ENCODE measurements at regions not wholly inside any gene's neighbourhood (a gene's known extent, or its start where the extent isn't known, plus 50 kb on each side); places are given as distances from the start of the nearest gene placed in this dataset.

DNA sequence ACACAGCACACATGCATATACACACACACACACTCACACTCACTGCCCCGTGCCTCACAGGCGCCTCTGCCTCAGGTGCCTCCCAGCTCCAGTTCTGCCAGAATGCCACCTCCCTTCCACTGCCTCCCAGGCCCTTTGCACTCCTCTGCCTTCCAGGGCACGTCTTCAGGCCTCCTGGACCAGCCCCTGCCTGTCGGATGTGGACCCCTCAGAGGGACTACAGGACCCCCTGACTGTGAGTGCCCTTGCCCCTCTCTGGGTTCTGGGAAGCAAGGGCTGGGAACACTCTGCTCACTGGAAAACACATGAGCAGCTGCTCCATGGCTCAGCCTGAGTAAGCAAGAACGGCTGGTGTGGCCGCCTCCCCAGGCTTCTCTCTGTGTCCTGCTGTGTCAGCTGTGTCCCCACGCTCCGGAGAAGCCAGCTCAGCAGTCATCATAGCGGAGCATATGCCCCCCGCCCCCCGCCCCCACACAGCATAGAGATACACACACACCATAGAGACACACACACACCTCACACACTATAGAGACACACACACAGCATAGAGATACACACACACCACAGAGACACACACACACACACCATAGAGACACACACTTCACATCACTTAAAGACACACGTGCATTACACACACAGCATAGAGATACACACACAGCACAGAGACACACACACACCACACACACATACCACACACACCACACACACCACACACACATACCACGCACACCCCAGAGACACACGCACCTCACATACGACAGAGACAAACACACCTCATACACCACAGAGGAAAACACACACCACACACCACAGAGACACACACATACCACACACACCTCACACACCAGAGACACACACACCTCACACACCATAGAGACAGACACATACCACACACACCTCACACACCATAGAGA lies 271.3 kb downstream of the CYRIA start:
- Histone ChIP-seq H3K27me3 (ENCODE audit: control insufficient read depth in 2 of 2, insufficient read depth in 2 of 2, low read length in 2 of 2) (no peaks in the 10 kb centered on the region), H3K36me3 (ENCODE audit: control insufficient read depth in 2 of 3, insufficient read depth in 3 of 3, low read length in 3 of 3) (no peaks in the 10 kb centered on the region), H3K27ac (ENCODE audit: low read depth, low read length) (no peak overlapping the region), H3K9me3 (ENCODE audit: control insufficient read depth in 2 of 3, low read length in 3 of 3) (no peaks in the 10 kb centered on the region), H3K4me1 (ENCODE audit: control insufficient read depth in 2 of 2, insufficient read depth in 2 of 2, low read length in 2 of 2) (no peaks in the 10 kb centered on the region), H3K4me3 (ENCODE audit: low read length) (no peak overlapping the region)
- no peak for ATAC-seq
- POLR2A ChIA-PET = no interaction called here
- H3K9me3 Mint-ChIP-seq = peaks cover 0 to 8% (median 0%) of the 10 kb centered on the region in 11 donors
- peaks cover 0 to 5% (median 0%) of the 10 kb centered on the region in 5 donors for H3K27me3 Mint-ChIP-seq
- H3K27ac Mint-ChIP-seq = no peak overlapping the region
- H3K4me3 Mint-ChIP-seq = no peak overlapping the region
- H3K36me3 Mint-ChIP-seq = no peaks in the 10 kb centered on the region
- CTCF ChIA-PET = no interaction called here
- H3K4me1 Mint-ChIP-seq = no peaks in the 10 kb centered on the region
- no peak for DNase-seq
- intact Hi-C loops (cut with micrococcal nuclease) = no loop called here

DNA sequence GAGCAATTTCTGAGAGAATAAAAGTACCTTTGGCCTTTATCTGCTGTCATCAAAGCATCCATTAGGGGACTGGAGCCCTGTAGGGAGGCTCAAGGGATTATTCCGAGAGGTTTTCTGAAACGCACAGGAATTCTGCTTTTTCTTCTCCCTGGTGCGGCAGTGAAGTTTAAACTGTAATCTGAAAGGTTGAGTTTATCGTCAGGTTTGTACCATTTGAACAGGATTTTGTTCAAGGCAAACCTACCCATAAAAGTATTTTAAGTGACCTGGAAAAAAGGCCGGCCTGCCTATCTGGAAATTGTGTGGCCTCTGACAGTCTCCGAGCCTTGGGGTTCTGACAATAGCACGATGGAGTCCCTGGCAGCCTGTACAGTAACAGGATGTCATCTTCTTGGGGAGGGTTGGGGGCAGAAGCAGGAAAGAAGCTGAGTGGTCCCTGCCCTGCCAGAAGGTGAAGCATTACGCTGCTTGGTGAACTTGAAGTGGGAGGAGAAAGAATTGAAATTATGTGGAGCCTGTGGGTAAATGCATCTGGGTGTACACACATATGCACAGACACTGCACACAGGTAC lies 272.0 kb downstream of the CYRIA start:
- intact Hi-C loops (cut with micrococcal nuclease) = no loop called here
- no peaks in the 10 kb centered on the region for H3K4me1 Mint-ChIP-seq
- ATAC-seq (no peak), DNase-seq (no peak)
- H3K27me3 Mint-ChIP-seq = peaks cover 0 to 5% (median 0%) of the 10 kb centered on the region in 5 donors
- Histone ChIP-seq H3K4me3 (ENCODE audit: low read length) (no peak overlapping the region), H3K9me3 (ENCODE audit: control insufficient read depth in 2 of 3, low read length in 3 of 3) (no peaks in the 10 kb centered on the region), H3K36me3 (ENCODE audit: control insufficient read depth in 2 of 3, insufficient read depth in 3 of 3, low read length in 3 of 3) (no peaks in the 10 kb centered on the region), H3K4me1 (ENCODE audit: control insufficient read depth in 2 of 2, insufficient read depth in 2 of 2, low read length in 2 of 2) (no peaks in the 10 kb centered on the region), H3K27ac (ENCODE audit: low read depth, low read length) (no peak overlapping the region), H3K27me3 (ENCODE audit: control insufficient read depth in 2 of 2, insufficient read depth in 2 of 2, low read length in 2 of 2) (no peaks in the 10 kb centered on the region)
- H3K9me3 Mint-ChIP-seq = peaks cover 0 to 8% (median 0%) of the 10 kb centered on the region in 11 donors
- no peak overlapping the region for H3K27ac Mint-ChIP-seq
- no peak overlapping the region for H3K4me3 Mint-ChIP-seq
- ChIA-PET CTCF (interaction anchor here (0.6 kb wide), 1 partner anchor 258 kb away, joined by 4 read pairs; no protein-coding TSS in a partner anchor), POLR2A (no interaction called here)
- H3K36me3 Mint-ChIP-seq = no peaks in the 10 kb centered on the region

DNA sequence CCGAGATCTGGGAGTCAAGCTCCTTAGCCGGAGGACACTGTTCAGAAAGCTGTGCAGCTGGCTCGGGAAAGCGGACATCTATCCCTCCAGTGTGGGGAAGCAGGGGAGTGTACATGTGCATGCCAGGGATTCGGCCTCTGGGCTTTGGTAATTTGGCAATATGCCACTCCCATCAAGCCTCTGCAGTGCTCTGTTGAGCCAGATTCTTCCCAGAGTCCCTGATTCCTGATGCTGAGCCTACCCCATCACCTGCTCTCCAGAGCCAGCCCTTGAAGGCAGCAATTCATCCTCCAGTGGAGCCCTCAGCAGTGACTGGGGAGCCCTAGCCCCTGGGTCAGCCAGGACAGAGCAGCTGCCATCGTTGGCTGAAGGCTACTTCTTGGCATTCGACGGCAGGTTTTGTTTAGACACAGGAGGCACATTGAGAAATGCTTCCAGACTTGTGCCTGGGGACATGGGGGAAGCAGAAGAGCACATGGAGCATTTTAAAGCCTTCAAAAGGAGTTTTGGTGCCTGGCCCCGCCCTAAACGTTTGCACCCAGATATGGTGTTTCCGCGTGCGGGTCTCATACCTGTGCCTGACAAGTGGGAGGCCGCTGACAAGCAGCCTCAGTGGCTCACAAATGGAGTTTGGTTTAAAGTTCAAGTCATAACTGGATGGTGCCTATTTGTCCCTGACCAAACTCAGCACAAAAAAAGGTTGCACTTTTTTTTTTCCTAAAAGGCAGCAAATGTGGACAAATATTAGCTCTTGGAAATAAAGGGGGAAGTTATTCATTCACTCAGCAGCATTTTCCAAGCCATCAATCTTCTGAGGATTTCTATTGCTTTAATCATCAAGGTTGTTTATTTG lies 272.8 kb downstream of the CYRIA start:
- Mint-ChIP-seq H3K27me3 (peaks cover 0 to 5% (median 3%) of the 10 kb centered on the region in 5 donors), H3K4me3 (no peak overlapping the region), H3K27ac (no peak overlapping the region), H3K4me1 (no peaks in the 10 kb centered on the region), H3K9me3 (peaks cover 0 to 8% (median 0%) of the 10 kb centered on the region in 11 donors), H3K36me3 (no peaks in the 10 kb centered on the region)
- ChIA-PET CTCF (interaction anchor here (0.6 kb wide), 1 partner anchor 258 kb away, joined by 4 read pairs; no protein-coding TSS in a partner anchor), POLR2A (no interaction called here)
- DNase-seq = no peak
- Histone ChIP-seq H3K9me3 (ENCODE audit: control insufficient read depth in 2 of 3, low read length in 3 of 3) (no peaks in the 10 kb centered on the region), H3K4me1 (ENCODE audit: control insufficient read depth in 2 of 2, insufficient read depth in 2 of 2, low read length in 2 of 2) (no peaks in the 10 kb centered on the region), H3K27me3 (ENCODE audit: control insufficient read depth in 2 of 2, insufficient read depth in 2 of 2, low read length in 2 of 2) (no peaks in the 10 kb centered on the region), H3K4me3 (ENCODE audit: low read length) (no peak overlapping the region), H3K27ac (ENCODE audit: low read depth, low read length) (no peak overlapping the region), H3K36me3 (ENCODE audit: control insufficient read depth in 2 of 3, insufficient read depth in 3 of 3, low read length in 3 of 3) (no peaks in the 10 kb centered on the region)
- intact Hi-C loops (cut with micrococcal nuclease) = no loop called here
- ATAC-seq = no peak

DNA sequence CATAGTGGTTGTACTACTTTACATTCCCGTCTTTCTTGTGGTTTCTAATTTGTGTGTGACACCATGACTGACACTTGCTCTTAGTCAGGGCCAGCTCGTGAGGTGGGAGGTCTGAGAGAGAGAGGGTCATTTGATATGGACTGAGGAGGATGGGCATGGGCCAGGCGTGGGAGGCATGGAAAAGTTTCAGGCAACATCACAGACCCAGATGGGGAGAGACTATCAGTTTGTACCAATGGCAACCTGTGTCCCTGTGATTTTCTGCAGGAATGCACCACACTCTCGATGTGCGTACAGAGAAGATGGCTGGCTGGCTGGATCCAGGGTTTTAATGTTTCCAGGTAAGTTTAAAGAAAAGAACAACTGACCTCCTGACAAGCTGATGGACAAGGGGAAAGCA lies 273.6 kb downstream of the CYRIA start:
- POLR2A ChIA-PET = no interaction called here
- H3K9me3 Mint-ChIP-seq = peaks cover 0 to 8% (median 0%) of the 10 kb centered on the region in 11 donors

DNA sequence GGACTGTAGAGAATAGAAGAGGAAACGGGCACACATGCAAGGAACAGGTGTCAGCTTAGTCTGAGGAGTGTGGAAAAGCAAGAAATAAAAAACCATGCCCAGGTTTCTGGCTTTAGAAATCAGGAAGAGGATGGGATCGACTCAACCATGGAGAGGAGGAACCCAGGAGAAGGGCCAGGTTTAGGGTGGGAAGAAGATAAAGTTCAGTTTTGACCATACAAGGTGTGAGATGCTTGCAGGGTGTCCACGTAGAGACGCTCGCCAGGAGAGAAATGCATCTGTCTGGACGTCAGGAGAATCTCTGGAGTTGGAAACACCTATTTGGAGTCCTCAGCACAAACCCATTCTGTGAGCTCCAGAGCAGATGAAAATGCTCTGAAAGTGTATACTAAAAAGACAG lies 275.1 kb downstream of the CYRIA start:
- POLR2A ChIA-PET = interaction anchor here (0.6 kb wide), 1 partner anchor 521 kb away, joined by 3 read pairs; no protein-coding TSS in a partner anchor
- Histone ChIP-seq H3K4me1 (ENCODE audit: control insufficient read depth in 2 of 2, insufficient read depth in 2 of 2, low read length in 2 of 2) (no peaks in the 10 kb centered on the region), H3K36me3 (ENCODE audit: control insufficient read depth in 2 of 3, insufficient read depth in 3 of 3, low read length in 3 of 3) (no peaks in the 10 kb centered on the region), H3K27me3 (ENCODE audit: control insufficient read depth in 2 of 2, insufficient read depth in 2 of 2, low read length in 2 of 2) (no peaks in the 10 kb centered on the region), H3K9me3 (ENCODE audit: control insufficient read depth in 2 of 3, low read length in 3 of 3) (no peaks in the 10 kb centered on the region), H3K27ac (ENCODE audit: low read depth, low read length) (no peak overlapping the region), H3K4me3 (ENCODE audit: low read length) (no peak overlapping the region)
- no peak for DNase-seq
- Mint-ChIP-seq H3K36me3 (no peaks in the 10 kb centered on the region), H3K4me1 (no peaks in the 10 kb centered on the region), H3K27ac (no peak overlapping the region), H3K4me3 (no peak overlapping the region), H3K9me3 (peaks cover 0 to 8% (median 0%) of the 10 kb centered on the region in 11 donors), H3K27me3 (peaks cover 0 to 5% (median 3%) of the 10 kb centered on the region in 5 donors)
- CTCF ChIA-PET = no interaction called here
- intact Hi-C loops (cut with micrococcal nuclease) = no loop called here
- no peak for ATAC-seq

More for the DNA sequence above, 273.6 kb downstream of the CYRIA start:
- Histone ChIP-seq H3K27ac (ENCODE audit: low read depth, low read length) (no peak overlapping the region), H3K36me3 (ENCODE audit: control insufficient read depth in 2 of 3, insufficient read depth in 3 of 3, low read length in 3 of 3) (no peaks in the 10 kb centered on the region), H3K9me3 (ENCODE audit: control insufficient read depth in 2 of 3, low read length in 3 of 3) (no peaks in the 10 kb centered on the region), H3K27me3 (ENCODE audit: control insufficient read depth in 2 of 2, insufficient read depth in 2 of 2, low read length in 2 of 2) (no peaks in the 10 kb centered on the region), H3K4me3 (ENCODE audit: low read length) (no peak overlapping the region), H3K4me1 (ENCODE audit: control insufficient read depth in 2 of 2, insufficient read depth in 2 of 2, low read length in 2 of 2) (no peaks in the 10 kb centered on the region)
- CTCF ChIA-PET = no interaction called here
- DNase-seq (no peak), ATAC-seq (no peak)
- Mint-ChIP-seq H3K36me3 (no peaks in the 10 kb centered on the region), H3K27ac (no peak overlapping the region), H3K4me1 (no peaks in the 10 kb centered on the region), H3K27me3 (peaks cover 0 to 5% (median 3%) of the 10 kb centered on the region in 5 donors), H3K4me3 (no peak overlapping the region)
- intact Hi-C loops (cut with micrococcal nuclease) = no loop called here

DNA sequence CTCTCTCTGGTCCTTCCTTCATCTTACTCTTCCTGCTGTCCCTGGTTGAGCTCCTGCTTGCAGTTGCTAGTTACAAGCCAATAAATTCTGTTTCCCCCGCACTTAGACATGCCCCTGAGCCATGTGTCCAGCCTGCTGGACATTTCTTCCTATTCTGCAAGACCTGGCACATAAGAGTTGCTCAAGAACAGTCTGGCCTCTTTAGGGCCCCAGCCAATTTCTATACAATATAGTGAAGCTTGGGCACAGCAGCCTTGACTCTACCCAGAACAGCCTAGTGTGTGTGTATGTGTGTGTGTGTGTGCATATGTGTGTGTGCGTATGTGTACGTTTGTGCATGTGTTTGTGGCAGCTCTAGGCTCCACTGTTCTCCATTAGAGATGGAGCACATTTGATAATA lies 276.0 kb downstream of the CYRIA start:
- H3K27me3 ChIP-seq (ENCODE audit: control insufficient read depth in 2 of 2, insufficient read depth in 2 of 2, low read length in 2 of 2) = no peaks in the 10 kb centered on the region
- no peaks in the 10 kb centered on the region for H3K4me1 ChIP-seq (ENCODE audit: control insufficient read depth in 2 of 2, insufficient read depth in 2 of 2, low read length in 2 of 2)
- Mint-ChIP-seq H3K27ac (no peak overlapping the region), H3K36me3 (no peaks in the 10 kb centered on the region), H3K4me3 (no peak overlapping the region), H3K27me3 (peaks cover 0 to 5% (median 3%) of the 10 kb centered on the region in 5 donors), H3K4me1 (no peaks in the 10 kb centered on the region), H3K9me3 (peaks cover 0 to 8% (median 0%) of the 10 kb centered on the region in 11 donors)
- DNase-seq (no peak), ATAC-seq (no peak)
- ChIA-PET POLR2A (no interaction called here), CTCF (no interaction called here)
- intact Hi-C loops (cut with micrococcal nuclease) = no loop called here
- no peaks in the 10 kb centered on the region for H3K36me3 ChIP-seq (ENCODE audit: control insufficient read depth in 2 of 3, insufficient read depth in 3 of 3, low read length in 3 of 3)
- H3K9me3 ChIP-seq (ENCODE audit: control insufficient read depth in 2 of 3, low read length in 3 of 3) = no peaks in the 10 kb centered on the region
- H3K4me3 ChIP-seq (ENCODE audit: low read length) = no peak overlapping the region
- no peak overlapping the region for H3K27ac ChIP-seq (ENCODE audit: low read depth, low read length)

Measured in naive thymus-derived CD4-positive, alpha-beta T cell (primary cell).